Naive thymus-derived CD4-positive, alpha-beta T cell (primary cell): ENCODE measurements at regions not wholly inside any gene's neighbourhood (a gene's known extent, or its start where the extent isn't known, plus 50 kb on each side); places are given as distances from the start of the nearest gene placed in this dataset.

ENCODE experiments used
- ATAC-seq: fragments of 150-1000 bp; cut with Tn5 transposase; 2 replicates; pipeline ENCODE4 v1.10.0; 2021; ENCODE audit warnings: mild to moderate bottlenecking, moderate library complexity
- CTCF ChIA-PET: fragments of 350-600 bp; sonication (Branson Sonifier 250); formaldehyde crosslinking; loops from one replicate; lab custom pipeline; 2021; ENCODE audit warnings: antibody characterized with exemption; lab: Charles Lee
- POLR2A ChIA-PET: fragments of 350-600 bp; sonication (Branson Sonifier 250); formaldehyde crosslinking; loops from one replicate; lab custom pipeline; 2021; ENCODE audit warnings: antibody characterized with exemption, inconsistent platforms; lab: Charles Lee
- DNase-seq, 9 donors: peaks; one replicate each; pipeline versions ENCODE4 v3.0.0 to v3.0.0-alpha.2; 2020 to 2022; ENCODE audit warnings: mixed read lengths in 1 of 9
- H3K27ac ChIP-seq: one replicate; pipeline ENCODE4 v1.7.0; 2013; ENCODE audit warnings: mild to moderate bottlenecking, low read depth, low read length, moderate library complexity
- H3K27me3 ChIP-seq, 2 donors: one replicate each; pipeline ENCODE4 v1.7.0; 2013; ENCODE audit warnings: low read length in 2 of 2, mild to moderate bottlenecking in 2 of 2, moderate library complexity in 2 of 2; ENCODE audit not compliant: control insufficient read depth in 2 of 2, insufficient read depth in 2 of 2
- H3K36me3 ChIP-seq, 3 experiments: 1 replicate in 2 of 3; 2 replicates in 1 of 3; pipeline ENCODE4 v1.7.0; 2013; ENCODE audit warnings: low read length in 3 of 3, mild to moderate bottlenecking in 3 of 3, moderate library complexity in 1 of 3; ENCODE audit not compliant: insufficient read depth in 3 of 3, control insufficient read depth in 2 of 3
- H3K4me1 ChIP-seq, 2 donors: one replicate each; pipeline ENCODE4 v1.7.0; 2013; ENCODE audit warnings: low read length in 2 of 2, mild to moderate bottlenecking in 2 of 2, moderate library complexity in 1 of 2; ENCODE audit not compliant: control insufficient read depth in 2 of 2, insufficient read depth in 2 of 2
- H3K4me3 ChIP-seq: 2 replicates; pipeline ENCODE4 v1.7.0; 2013; ENCODE audit warnings: mild to moderate bottlenecking, low read length
- H3K9me3 ChIP-seq, 3 experiments: 1 replicate in 2 of 3; 2 replicates in 1 of 3; pipeline ENCODE4 v1.7.0; 2013; ENCODE audit warnings: low read length in 3 of 3; ENCODE audit not compliant: control insufficient read depth in 2 of 3
- H3K27ac Mint-ChIP-seq, 9 donors: one replicate each; pipeline ENCODE4 v1.8.0; 2020 to 2022; ENCODE audit warnings: mixed read lengths in 9 of 9, mild to moderate bottlenecking in 8 of 9, moderate library complexity in 5 of 9, inconsistent platforms in 2 of 9
- H3K27me3 Mint-ChIP-seq, 5 donors: one replicate each; pipeline ENCODE4 v1.8.0; 2021 to 2022; ENCODE audit warnings: mixed read lengths in 5 of 5, mild to moderate bottlenecking in 1 of 5
- H3K36me3 Mint-ChIP-seq, 5 donors: one replicate each; pipeline ENCODE4 v1.8.0; 2020 to 2022; ENCODE audit warnings: mixed read lengths in 5 of 5, mild to moderate bottlenecking in 3 of 5, inconsistent platforms in 1 of 5
- H3K4me1 Mint-ChIP-seq, 7 donors: one replicate each; pipeline ENCODE4 v1.8.0; 2020 to 2022; ENCODE audit warnings: mixed read lengths in 7 of 7, mild to moderate bottlenecking in 3 of 7, inconsistent platforms in 1 of 7
- H3K4me3 Mint-ChIP-seq, 10 donors: one replicate each; pipeline ENCODE4 v1.8.0; 2020 to 2022; ENCODE audit warnings: mild to moderate bottlenecking in 10 of 10, mixed read lengths in 10 of 10, moderate library complexity in 6 of 10, inconsistent platforms in 2 of 10
- H3K9me3 Mint-ChIP-seq, 11 donors: one replicate each; pipeline ENCODE4 v1.8.0; 2020 to 2022; ENCODE audit warnings: mixed read lengths in 11 of 11, mild to moderate bottlenecking in 4 of 11, inconsistent platforms in 1 of 11, moderate library complexity in 1 of 11
- intact Hi-C, 2 donors: fragments of 100-400 bp; cut with micrococcal nuclease; formaldehyde crosslinking; loops; one replicate each; pipeline ENCODE4 v1.15.1; 2023

DNA sequence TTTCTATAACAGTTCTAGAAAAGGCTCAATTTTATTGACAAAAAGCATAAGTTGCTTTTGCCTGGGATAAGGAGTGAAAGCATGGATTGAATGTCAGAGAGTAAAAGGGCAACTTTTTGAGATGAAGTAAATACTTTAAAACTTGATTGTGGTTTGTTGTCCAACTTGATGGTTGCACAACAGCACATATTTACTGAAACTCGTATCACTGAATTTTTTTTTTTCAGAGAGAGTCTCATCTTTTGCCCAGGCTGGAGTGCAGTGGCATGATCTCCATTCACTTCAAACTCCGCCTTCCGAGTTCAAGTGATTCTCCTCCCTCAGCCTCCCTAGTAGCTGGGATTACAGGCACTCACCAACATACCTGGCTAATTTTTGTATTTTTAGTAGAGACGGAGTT, 856.8 kb downstream of the SH3BGRL start:
- H3K27ac Mint-ChIP-seq: no peak overlapping the region
- POLR2A ChIA-PET: no interaction called here

DNA sequence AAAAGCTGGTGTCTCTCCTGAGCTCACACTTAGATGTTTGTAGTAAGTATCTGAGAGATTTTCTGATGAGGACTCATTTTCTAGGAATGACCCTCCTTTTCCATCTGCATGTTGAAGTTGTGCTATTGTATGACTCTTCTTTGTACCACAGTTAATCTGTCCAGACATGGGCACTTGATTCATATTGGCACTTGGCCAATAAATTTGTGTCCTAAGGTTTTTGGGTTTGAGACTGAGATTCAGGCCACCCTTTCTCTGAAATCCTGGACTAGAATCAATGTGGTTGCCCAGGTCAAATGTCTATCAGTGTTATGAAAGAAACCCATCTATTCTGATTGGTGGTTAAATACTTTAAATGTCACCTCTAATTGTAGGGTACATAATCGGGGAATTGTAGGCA, 869.0 kb downstream of the SH3BGRL start:
- no peaks in the 10 kb centered on the region for H3K36me3 Mint-ChIP-seq
- Histone ChIP-seq H3K27ac (no peak overlapping the region), H3K27me3 (no peaks in the 10 kb centered on the region), H3K36me3 (no peaks in the 10 kb centered on the region), H3K4me3 (no peak overlapping the region), H3K9me3 (no peaks in the 10 kb centered on the region), H3K4me1 (no peaks in the 10 kb centered on the region)
- H3K9me3 Mint-ChIP-seq: peaks cover 0 to 6% (median 0%) of the 10 kb centered on the region in 11 donors
- H3K4me1 Mint-ChIP-seq: no peaks in the 10 kb centered on the region
- H3K27me3 Mint-ChIP-seq: no peaks in the 10 kb centered on the region
- H3K4me3 Mint-ChIP-seq: no peak overlapping the region
- no peak for DNase-seq
- ChIA-PET POLR2A (no interaction called here), CTCF (no interaction called here)
- ATAC-seq: no peak
- intact Hi-C loops: no loop called here
- H3K27ac Mint-ChIP-seq: no peak overlapping the region

More for the DNA sequence above, 856.8 kb downstream of the SH3BGRL start:
- H3K27me3 Mint-ChIP-seq: no peaks in the 10 kb centered on the region
- DNase-seq (no peak), ATAC-seq (no peak)
- no peak overlapping the region for H3K27ac ChIP-seq
- no peaks in the 10 kb centered on the region for H3K9me3 ChIP-seq
- no peaks in the 10 kb centered on the region for H3K36me3 Mint-ChIP-seq
- H3K4me1 ChIP-seq: no peaks in the 10 kb centered on the region
- CTCF ChIA-PET: no interaction called here
- peaks cover 0 to 4% (median 0%) of the 10 kb centered on the region in 11 donors for H3K9me3 Mint-ChIP-seq
- intact Hi-C loops: no loop called here
- no peaks in the 10 kb centered on the region for H3K27me3 ChIP-seq
- no peaks in the 10 kb centered on the region for H3K4me1 Mint-ChIP-seq
- H3K4me3 ChIP-seq: no peak overlapping the region
- H3K4me3 Mint-ChIP-seq: no peak overlapping the region
- no peaks in the 10 kb centered on the region for H3K36me3 ChIP-seq

DNA sequence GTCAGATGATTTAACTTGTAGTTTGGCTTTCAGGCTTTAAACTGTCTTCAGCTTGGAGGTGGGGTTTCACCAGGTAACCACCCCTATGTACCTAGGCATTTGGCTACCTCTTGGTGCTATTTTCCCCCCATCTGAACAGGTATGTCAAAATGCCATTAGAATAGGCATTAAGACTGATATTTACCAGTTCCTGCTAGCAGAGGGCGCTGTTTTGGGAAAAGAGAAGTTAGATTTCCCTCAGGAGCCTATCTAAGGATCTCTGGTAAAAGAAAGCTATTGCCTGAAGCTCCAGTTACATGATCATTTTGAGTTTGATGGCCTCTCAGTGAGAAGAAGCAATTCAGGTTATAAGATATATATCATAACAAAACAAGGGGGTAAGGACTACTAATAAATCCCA, 879.1 kb downstream of the SH3BGRL start:
- no peak overlapping the region for H3K27ac Mint-ChIP-seq
- POLR2A ChIA-PET: no interaction called here

DNA sequence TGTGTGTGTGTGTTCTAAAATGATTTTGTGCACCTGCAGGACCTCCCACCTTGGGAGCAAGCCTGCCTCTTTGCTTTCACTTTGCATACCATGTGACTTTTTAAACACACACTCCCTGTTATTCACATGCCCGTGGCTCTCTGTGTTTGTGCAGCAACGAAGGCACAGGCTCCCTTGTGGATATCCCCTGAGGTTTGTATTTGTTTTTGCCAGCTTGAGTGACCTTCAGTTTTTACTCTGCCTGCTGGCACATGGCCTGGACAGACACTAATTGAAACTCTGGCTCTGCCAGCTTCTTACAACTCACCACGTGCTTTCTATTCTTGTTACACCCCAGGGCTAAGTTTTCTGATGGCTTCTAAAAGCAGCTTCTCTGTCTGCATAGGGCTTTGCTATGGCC, 885.8 kb downstream of the SH3BGRL start:
- ChIA-PET POLR2A (no interaction called here), CTCF (no interaction called here)
- Mint-ChIP-seq H3K36me3 (no peaks in the 10 kb centered on the region), H3K27me3 (no peaks in the 10 kb centered on the region), H3K4me3 (peak overlapping the region in 3 of 10 donors; percentile 7 to 43 (median 30)), H3K4me1 (peaks cover 0 to 10% (median 4%) of the 10 kb centered on the region in 7 donors), H3K9me3 (peaks cover 0 to 24% (median 4%) of the 10 kb centered on the region in 11 donors), H3K27ac (no peak overlapping the region)
- Histone ChIP-seq H3K4me1 (peaks cover 0 to 6% of the 10 kb centered on the region in 2 donors), H3K36me3 (no peaks in the 10 kb centered on the region), H3K4me3 (no peak overlapping the region), H3K27me3 (no peaks in the 10 kb centered on the region), H3K27ac (no peak overlapping the region), H3K9me3 (no peaks in the 10 kb centered on the region)
- intact Hi-C loops: no loop called here
- ATAC-seq (no peak), DNase-seq (no peak)

More for the DNA sequence above, 879.1 kb downstream of the SH3BGRL start:
- H3K9me3 ChIP-seq: no peaks in the 10 kb centered on the region
- H3K4me3 Mint-ChIP-seq: no peak overlapping the region
- intact Hi-C loops: no loop called here
- H3K27me3 Mint-ChIP-seq: no peaks in the 10 kb centered on the region
- no peaks in the 10 kb centered on the region for H3K27me3 ChIP-seq
- no peaks in the 10 kb centered on the region for H3K4me1 ChIP-seq
- no peaks in the 10 kb centered on the region for H3K4me1 Mint-ChIP-seq
- DNase-seq (no peak), ATAC-seq (no peak)
- no peaks in the 10 kb centered on the region for H3K36me3 ChIP-seq
- CTCF ChIA-PET: no interaction called here
- no peak overlapping the region for H3K27ac ChIP-seq
- peaks cover 0 to 19% (median 5%) of the 10 kb centered on the region in 11 donors for H3K9me3 Mint-ChIP-seq
- no peak overlapping the region for H3K4me3 ChIP-seq
- no peaks in the 10 kb centered on the region for H3K36me3 Mint-ChIP-seq

DNA sequence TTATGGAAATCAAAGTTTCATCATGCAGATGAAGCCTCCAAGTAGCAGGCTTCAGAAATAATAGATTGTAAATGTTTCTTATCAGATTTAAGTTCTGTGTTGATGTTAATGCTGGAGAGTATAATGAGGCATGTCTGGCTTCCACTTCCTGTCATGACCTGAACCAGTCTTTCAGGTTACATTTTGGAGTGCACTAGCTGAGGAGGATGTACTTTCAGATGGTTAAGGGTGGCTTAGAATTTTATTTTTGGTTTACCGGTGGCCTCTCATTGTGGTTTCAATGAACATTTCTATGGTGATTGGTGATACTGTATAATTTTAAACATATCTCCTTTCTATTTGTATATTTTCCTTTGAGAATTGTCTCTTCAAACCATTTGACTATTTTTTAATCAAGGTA, 890.4 kb downstream of the SH3BGRL start:
- ATAC-seq: no peak

DNA sequence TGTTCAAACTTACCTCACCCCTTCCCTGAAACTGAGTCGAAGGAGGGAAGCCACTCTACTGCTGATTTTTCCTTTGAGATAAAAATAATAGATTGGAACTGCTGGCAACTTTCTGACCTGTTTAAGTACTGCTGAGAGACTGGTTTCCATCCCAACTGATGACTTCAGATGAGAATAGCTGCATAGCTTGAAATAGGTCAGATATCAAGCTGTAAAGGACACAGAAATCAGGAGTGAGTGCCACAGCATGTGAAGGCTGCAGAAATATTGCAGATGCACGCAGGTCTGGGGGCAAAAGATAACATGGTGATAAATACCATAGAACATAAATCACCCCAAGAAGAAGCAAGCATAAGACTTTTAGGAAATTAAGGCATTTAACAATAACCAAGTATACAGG, 923.2 kb downstream of the SH3BGRL start:
- Mint-ChIP-seq H3K4me3 (no peak overlapping the region), H3K9me3 (peaks cover 0 to 4% (median 0%) of the 10 kb centered on the region in 11 donors), H3K27ac (no peak overlapping the region), H3K36me3 (no peaks in the 10 kb centered on the region), H3K27me3 (no peaks in the 10 kb centered on the region), H3K4me1 (peaks cover 0 to 7% (median 0%) of the 10 kb centered on the region in 7 donors)
- DNase-seq (no peak), ATAC-seq (no peak)
- Histone ChIP-seq H3K4me3 (no peak overlapping the region), H3K27ac (no peak overlapping the region), H3K36me3 (no peaks in the 10 kb centered on the region), H3K4me1 (no peaks in the 10 kb centered on the region), H3K27me3 (no peaks in the 10 kb centered on the region), H3K9me3 (no peaks in the 10 kb centered on the region)
- intact Hi-C loops: no loop called here
- ChIA-PET POLR2A (no interaction called here), CTCF (no interaction called here)

More for the DNA sequence above, 890.4 kb downstream of the SH3BGRL start:
- no peak overlapping the region for H3K27ac ChIP-seq
- Mint-ChIP-seq H3K4me1 (peaks cover 0 to 10% (median 4%) of the 10 kb centered on the region in 7 donors), H3K27me3 (no peaks in the 10 kb centered on the region), H3K36me3 (no peaks in the 10 kb centered on the region), H3K27ac (peak overlapping the region in 3 of 9 donors; percentile 38 to 79 (median 43)), H3K9me3 (no peaks in the 10 kb centered on the region), H3K4me3 (peak overlapping the region in 1 of 10 donors; percentile 2)
- H3K4me3 ChIP-seq: no peak overlapping the region
- intact Hi-C loops: no loop called here
- CTCF ChIA-PET: no interaction called here
- peak in 2 of 9 donors; percentile 0 to 1 for DNase-seq
- POLR2A ChIA-PET: no interaction called here
- no peaks in the 10 kb centered on the region for H3K9me3 ChIP-seq
- no peaks in the 10 kb centered on the region for H3K27me3 ChIP-seq
- H3K36me3 ChIP-seq: no peaks in the 10 kb centered on the region
- H3K4me1 ChIP-seq: peaks cover 0 to 6% of the 10 kb centered on the region in 2 donors
